ENCODE measurements at regions not wholly inside any gene's neighbourhood (a gene's known extent, or its start where the extent isn't known, plus 50 kb on each side); places are given as distances from the start of the nearest gene placed in this dataset.
"Not testable (repeated sequence)": the region's sequence is repeated elsewhere in the genome, so short reads cannot be mapped to it uniquely, and the experiment has no call there.

- H3K27ac Mint-ChIP-seq: no peak overlapping the region
- no peaks in the 10 kb centered on the region for H3K9me3 Mint-ChIP-seq
- H3K4me1 Mint-ChIP-seq (ENCODE audit: low read depth): peaks cover 1% of the 10 kb centered on the region
- peaks cover 10% of the 10 kb centered on the region for H3K27me3 Mint-ChIP-seq
- H3K36me3 Mint-ChIP-seq (ENCODE audit: low read depth): no peaks in the 10 kb centered on the region
- H3K4me3 Mint-ChIP-seq: no peak overlapping the region
These were observed 238.1 kb upstream of the MAF start for GRCh38 chr16:79838496-79839259.

GRCh38 chr16:79836144-79836543, 235.6 kb upstream of the MAF start:
- H3K9me3 Mint-ChIP-seq: no peaks in the 10 kb centered on the region
- H3K27ac Mint-ChIP-seq: no peak overlapping the region
- no peaks in the 10 kb centered on the region for H3K36me3 Mint-ChIP-seq (ENCODE audit: low read depth)
- H3K4me3 Mint-ChIP-seq: no peak overlapping the region
- peaks cover 2% of the 10 kb centered on the region for H3K27me3 Mint-ChIP-seq
- H3K4me1 Mint-ChIP-seq (ENCODE audit: low read depth): no peaks in the 10 kb centered on the region

DNA sequence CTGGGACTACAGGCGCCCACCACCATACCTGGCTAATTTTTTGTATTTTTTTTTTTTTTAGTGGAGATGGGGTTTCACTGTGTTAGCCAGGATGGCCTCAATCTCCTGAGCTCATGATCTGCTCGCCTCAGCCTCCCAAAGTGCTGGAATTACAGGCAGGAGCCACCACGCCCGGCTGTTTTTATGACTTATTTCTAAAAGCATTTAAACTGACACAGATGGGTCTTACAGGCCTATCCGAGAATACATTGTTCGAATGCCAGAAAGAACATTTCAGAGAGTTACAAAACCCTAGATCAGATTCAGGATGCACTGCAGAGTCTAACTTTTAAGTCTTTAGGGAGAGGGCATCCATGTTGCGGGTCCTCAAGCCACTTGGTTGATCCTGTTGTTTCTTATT, 234.7 kb upstream of the MAF start:
- Mint-ChIP-seq H3K27me3 (no peaks in the 10 kb centered on the region), H3K27ac (no peak overlapping the region), H3K9me3 (no peaks in the 10 kb centered on the region), H3K4me3 (no peak overlapping the region), H3K4me1 (ENCODE audit: low read depth) (no peaks in the 10 kb centered on the region), H3K36me3 (ENCODE audit: low read depth) (no peaks in the 10 kb centered on the region)

- Mint-ChIP-seq H3K4me3 (no peak overlapping the region), H3K36me3 (ENCODE audit: low read depth) (no peaks in the 10 kb centered on the region), H3K27ac (no peak overlapping the region), H3K9me3 (no peaks in the 10 kb centered on the region), H3K4me1 (ENCODE audit: low read depth) (no peaks in the 10 kb centered on the region), H3K27me3 (no peaks in the 10 kb centered on the region)
These were observed 234.2 kb upstream of the MAF start for GRCh38 chr16:79834720-79835119.

- H3K9me3 Mint-ChIP-seq; H3K4me1 Mint-ChIP-seq (ENCODE audit: low read depth); H3K4me3 Mint-ChIP-seq; H3K36me3 Mint-ChIP-seq (ENCODE audit: low read depth); H3K27me3 Mint-ChIP-seq; H3K27ac Mint-ChIP-seq: not testable (repeated sequence)
These were observed 233.5 kb upstream of the MAF start for GRCh38 chr16:79834003-79834402.

GRCh38 chr16:79833559-79833958, 233.0 kb upstream of the MAF start:
- H3K9me3 Mint-ChIP-seq: no peaks in the 10 kb centered on the region
- H3K4me3 Mint-ChIP-seq: no peak overlapping the region
- no peaks in the 10 kb centered on the region for H3K27me3 Mint-ChIP-seq
- H3K27ac Mint-ChIP-seq: no peak overlapping the region
- no peaks in the 10 kb centered on the region for H3K36me3 Mint-ChIP-seq (ENCODE audit: low read depth)
- H3K4me1 Mint-ChIP-seq (ENCODE audit: low read depth): no peaks in the 10 kb centered on the region

- Mint-ChIP-seq H3K27me3 (no peaks in the 10 kb centered on the region), H3K27ac (no peak overlapping the region), H3K4me1 (ENCODE audit: low read depth) (no peaks in the 10 kb centered on the region), H3K9me3 (no peaks in the 10 kb centered on the region), H3K36me3 (ENCODE audit: low read depth) (no peaks in the 10 kb centered on the region), H3K4me3 (no peak overlapping the region)
These were observed 226.4 kb upstream of the MAF start for GRCh38 chr16:79826732-79827475.

DNA sequence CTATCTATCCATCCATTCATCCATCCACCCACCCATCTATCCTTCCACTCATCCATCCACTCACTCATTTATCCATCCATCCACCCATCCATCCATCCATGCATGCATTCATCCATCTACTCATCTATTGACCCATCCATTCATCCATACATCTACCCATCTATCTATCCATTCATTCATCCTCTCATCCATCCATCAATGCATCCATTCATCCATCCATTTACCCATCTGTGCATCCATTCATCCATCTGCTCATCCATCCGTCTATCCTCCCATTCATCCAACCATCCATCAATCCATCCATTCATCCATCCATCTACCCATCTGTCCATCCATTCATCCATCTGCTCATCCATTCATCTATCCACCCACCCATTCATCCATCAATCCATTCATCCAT, 224.5 kb upstream of the MAF start:
- Mint-ChIP-seq H3K27ac (no peak overlapping the region), H3K9me3 (no peaks in the 10 kb centered on the region), H3K27me3 (no peaks in the 10 kb centered on the region)

DNA sequence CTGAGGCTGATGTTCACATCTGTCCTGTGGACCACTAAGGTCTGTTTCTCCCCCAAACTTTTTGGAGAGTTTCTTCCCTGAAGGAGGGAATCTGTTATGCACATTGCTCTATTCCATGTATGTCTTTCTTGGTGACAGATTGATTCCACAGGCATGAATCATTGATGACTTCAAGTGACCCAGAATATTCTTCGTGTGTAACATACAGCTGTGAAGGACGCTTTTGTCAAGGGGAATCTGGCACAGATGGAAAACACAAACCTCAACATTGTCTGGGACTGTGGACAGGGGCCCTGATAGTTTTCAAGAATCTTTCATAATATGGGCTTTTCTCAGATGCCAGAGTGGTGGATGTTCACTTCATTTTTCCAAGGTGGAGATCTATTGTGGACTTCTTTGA, 223.1 kb upstream of the MAF start:
- Mint-ChIP-seq H3K36me3 (ENCODE audit: low read depth) (no peaks in the 10 kb centered on the region), H3K9me3 (no peaks in the 10 kb centered on the region), H3K4me1 (ENCODE audit: low read depth) (no peaks in the 10 kb centered on the region), H3K4me3 (no peak overlapping the region), H3K27ac (no peak overlapping the region), H3K27me3 (no peaks in the 10 kb centered on the region)

More for the DNA sequence above, 224.5 kb upstream of the MAF start:
- H3K36me3 Mint-ChIP-seq (ENCODE audit: low read depth): no peaks in the 10 kb centered on the region
- no peak overlapping the region for H3K4me3 Mint-ChIP-seq
- H3K4me1 Mint-ChIP-seq (ENCODE audit: low read depth): no peaks in the 10 kb centered on the region

GRCh38 chr16:79821911-79822310, 221.4 kb upstream of the MAF start:
- no peaks in the 10 kb centered on the region for H3K36me3 Mint-ChIP-seq (ENCODE audit: low read depth)
- H3K9me3 Mint-ChIP-seq: no peaks in the 10 kb centered on the region

GRCh38 chr16:79816081-79816497, 215.6 kb upstream of the MAF start:
- Mint-ChIP-seq H3K9me3 (no peaks in the 10 kb centered on the region), H3K4me3 (no peak overlapping the region), H3K4me1 (ENCODE audit: low read depth) (no peaks in the 10 kb centered on the region), H3K27ac (no peak overlapping the region), H3K27me3 (no peaks in the 10 kb centered on the region), H3K36me3 (ENCODE audit: low read depth) (no peaks in the 10 kb centered on the region)

More at GRCh38 chr16:79821911-79822310, 221.4 kb upstream of the MAF start:
- Mint-ChIP-seq H3K27me3 (no peaks in the 10 kb centered on the region), H3K4me3 (no peak overlapping the region), H3K27ac (no peak overlapping the region), H3K4me1 (ENCODE audit: low read depth) (no peaks in the 10 kb centered on the region)

GRCh38 chr16:79815049-79815448, 214.5 kb upstream of the MAF start:
- Mint-ChIP-seq H3K27me3 (no peaks in the 10 kb centered on the region), H3K9me3 (no peaks in the 10 kb centered on the region), H3K4me1 (ENCODE audit: low read depth) (no peaks in the 10 kb centered on the region), H3K36me3 (ENCODE audit: low read depth) (no peaks in the 10 kb centered on the region), H3K4me3 (no peak overlapping the region), H3K27ac (no peak overlapping the region)

GRCh38 chr16:79814124-79814523, 213.6 kb upstream of the MAF start:
- Mint-ChIP-seq H3K4me3 (no peak overlapping the region), H3K36me3 (ENCODE audit: low read depth) (no peaks in the 10 kb centered on the region), H3K9me3 (no peaks in the 10 kb centered on the region), H3K27ac (no peak overlapping the region), H3K27me3 (no peaks in the 10 kb centered on the region), H3K4me1 (ENCODE audit: low read depth) (no peaks in the 10 kb centered on the region)

- no peaks in the 10 kb centered on the region for H3K27me3 Mint-ChIP-seq
- H3K4me1 Mint-ChIP-seq (ENCODE audit: low read depth): no peaks in the 10 kb centered on the region
- no peaks in the 10 kb centered on the region for H3K9me3 Mint-ChIP-seq
- H3K4me3 Mint-ChIP-seq: no peak overlapping the region
- no peak overlapping the region for H3K27ac Mint-ChIP-seq
- H3K36me3 Mint-ChIP-seq (ENCODE audit: low read depth): no peaks in the 10 kb centered on the region
These were observed 211.0 kb upstream of the MAF start for GRCh38 chr16:79811541-79811940.

DNA sequence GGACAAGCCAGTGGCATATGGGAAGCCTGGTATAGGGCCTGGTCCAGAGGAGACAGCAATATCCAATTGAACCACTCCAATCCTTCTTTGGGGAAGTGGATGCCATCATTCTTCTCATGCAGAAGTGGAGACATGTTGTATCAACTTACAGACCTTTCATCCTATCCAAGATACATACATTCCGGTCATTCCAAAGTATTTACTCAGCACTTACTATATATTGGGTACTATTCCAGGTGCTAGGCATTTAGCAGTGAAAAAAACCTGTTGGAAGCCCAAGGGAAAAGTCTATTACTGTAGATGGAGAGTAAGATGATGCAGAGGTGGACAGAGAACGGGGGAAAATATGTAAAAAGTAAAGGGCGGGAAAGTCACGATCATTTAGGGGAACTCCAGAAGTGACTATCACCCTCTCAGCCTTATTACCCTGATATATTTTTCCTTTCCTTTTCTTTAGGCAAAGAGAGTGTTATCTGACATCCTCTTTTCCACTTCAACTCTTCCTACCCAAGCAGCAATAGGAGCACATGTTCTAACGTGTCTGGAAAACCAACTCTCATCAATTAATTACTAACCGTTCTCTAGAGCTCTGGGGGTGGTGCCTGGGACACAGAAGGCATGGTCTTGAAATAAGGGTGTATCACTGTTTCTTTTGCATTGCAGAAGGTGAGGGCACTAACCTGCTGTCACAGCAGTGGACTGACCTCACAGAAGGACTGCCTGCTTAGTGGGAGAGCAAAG, 210.1 kb upstream of the MAF start:
- Mint-ChIP-seq H3K27ac (no peak overlapping the region), H3K36me3 (ENCODE audit: low read depth) (no peaks in the 10 kb centered on the region), H3K27me3 (no peaks in the 10 kb centered on the region), H3K4me3 (no peak overlapping the region), H3K9me3 (no peaks in the 10 kb centered on the region), H3K4me1 (ENCODE audit: low read depth) (no peaks in the 10 kb centered on the region)
